SK-N-SH treated with all-trans-retinoic acid at 6 μM for 48 hours (cell line): ENCODE measurements at regions not wholly inside any gene's neighbourhood (a gene's known extent, or its start where the extent isn't known, plus 50 kb on each side); places are given as distances from the start of the nearest gene placed in this dataset.

Source experiments
- ARNTL ChIP-seq: fragments of 450-650 bp; formaldehyde crosslinking; IDR thresholded peaks from 2 replicates; pipeline ENCODE4 v1.5.0; 2020; ENCODE audit warnings: low read depth, mild to moderate bottlenecking, moderate library complexity, borderline replicate concordance
- PPARA ChIP-seq: fragments of 250-450 bp; sonication (Bioruptor Pico); IDR thresholded peaks from 2 replicates; pipeline ENCODE4 v1.5.0; 2020; ENCODE audit warnings: mild to moderate bottlenecking, borderline replicate concordance
- TF ChIP-seq, protein P1 (sequence below): fragments of 250-450 bp; sonication (Bioruptor Pico); IDR thresholded peaks from 2 replicates; pipeline ENCODE4 v1.5.1; 2021; ENCODE audit warnings: mild to moderate bottlenecking, moderate library complexity
- TF ChIP-seq, protein P2 (sequence below): fragments of 250-450 bp; sonication (Bioruptor Pico); IDR thresholded peaks from 2 replicates; pipeline ENCODE4 v1.5.1; 2020; ENCODE audit warnings: low read depth, mild to moderate bottlenecking, moderate library complexity

DNA sequence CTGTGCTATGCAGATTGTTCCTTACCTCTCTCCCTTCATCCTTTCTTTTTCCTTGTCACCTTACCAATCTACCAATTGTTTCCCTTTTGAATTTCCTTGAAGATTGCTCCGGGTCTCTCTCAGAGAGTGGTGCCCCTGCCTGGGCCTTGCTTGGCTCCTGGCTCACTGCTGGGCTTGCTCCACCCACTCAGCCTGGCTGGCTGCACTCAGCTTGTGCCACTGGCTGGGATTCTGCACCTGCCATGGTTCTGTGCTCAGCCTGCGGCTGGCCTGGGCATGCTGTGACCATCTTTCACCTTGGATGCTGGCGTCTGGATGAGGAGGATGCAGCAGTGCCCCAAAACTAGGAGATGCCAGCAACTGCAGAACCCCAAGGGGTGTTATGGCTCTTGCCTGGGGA, 463.9 kb upstream of the CXADR start:
- TF ChIP-seq, protein P1, sequence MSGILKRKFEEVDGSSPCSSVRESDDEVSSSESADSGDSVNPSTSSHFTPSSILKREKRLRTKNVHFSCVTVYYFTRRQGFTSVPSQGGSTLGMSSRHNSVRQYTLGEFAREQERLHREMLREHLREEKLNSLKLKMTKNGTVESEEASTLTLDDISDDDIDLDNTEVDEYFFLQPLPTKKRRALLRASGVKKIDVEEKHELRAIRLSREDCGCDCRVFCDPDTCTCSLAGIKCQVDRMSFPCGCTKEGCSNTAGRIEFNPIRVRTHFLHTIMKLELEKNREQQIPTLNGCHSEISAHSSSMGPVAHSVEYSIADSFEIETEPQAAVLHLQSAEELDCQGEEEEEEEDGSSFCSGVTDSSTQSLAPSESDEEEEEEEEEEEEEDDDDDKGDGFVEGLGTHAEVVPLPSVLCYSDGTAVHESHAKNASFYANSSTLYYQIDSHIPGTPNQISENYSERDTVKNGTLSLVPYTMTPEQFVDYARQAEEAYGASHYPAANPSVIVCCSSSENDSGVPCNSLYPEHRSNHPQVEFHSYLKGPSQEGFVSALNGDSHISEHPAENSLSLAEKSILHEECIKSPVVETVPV: no peak
- no peak for TF ChIP-seq PPARA
- no peak for TF ChIP-seq ARNTL (CRISPR knock-in tag)
- TF ChIP-seq, protein P2, sequence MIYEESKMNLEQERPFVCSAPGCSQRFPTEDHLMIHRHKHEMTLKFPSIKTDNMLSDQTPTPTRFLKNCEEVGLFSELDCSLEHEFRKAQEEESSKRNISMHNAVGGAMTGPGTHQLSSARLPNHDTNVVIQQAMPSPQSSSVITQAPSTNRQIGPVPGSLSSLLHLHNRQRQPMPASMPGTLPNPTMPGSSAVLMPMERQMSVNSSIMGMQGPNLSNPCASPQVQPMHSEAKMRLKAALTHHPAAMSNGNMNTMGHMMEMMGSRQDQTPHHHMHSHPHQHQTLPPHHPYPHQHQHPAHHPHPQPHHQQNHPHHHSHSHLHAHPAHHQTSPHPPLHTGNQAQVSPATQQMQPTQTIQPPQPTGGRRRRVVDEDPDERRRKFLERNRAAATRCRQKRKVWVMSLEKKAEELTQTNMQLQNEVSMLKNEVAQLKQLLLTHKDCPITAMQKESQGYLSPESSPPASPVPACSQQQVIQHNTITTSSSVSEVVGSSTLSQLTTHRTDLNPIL (CRISPR knock-in tag): no peak
